22Rv1 (cell line): ENCODE measurements at regions not wholly inside any gene's neighbourhood (a gene's known extent, or its start where the extent isn't known, plus 50 kb on each side); places are given as distances from the start of the nearest gene placed in this dataset.

ENCODE experiments used
- H3K27ac ChIP-seq: fragments of 450-650 bp; 2 replicates; pipeline ENCODE4 v1.5.1; 2017
- CTCF ChIP-seq: fragments of 450-650 bp; IDR thresholded peaks from 2 replicates; pipeline ENCODE4 v1.5.1; 2017; ENCODE audit warnings: mild to moderate bottlenecking
- ZFX ChIP-seq: fragments of 450-650 bp; IDR thresholded peaks from 2 replicates; pipeline ENCODE4 v1.6.1; 2017; ENCODE audit warnings: antibody characterized with exemption, borderline replicate concordance

- TF ChIP-seq CTCF (no peak), ZFX (no peak)
- H3K27ac ChIP-seq = no peak overlapping the region
These were observed 365.7 kb upstream of the CPEB2 start for GRCh38 chr4:14636563-14636962.

- H3K27ac ChIP-seq = no peak overlapping the region
These were observed 361.8 kb upstream of the CPEB2 start for GRCh38 chr4:14640476-14640875.

GRCh38 chr4:14641871-14642270 lies 360.4 kb upstream of the CPEB2 start:
- no peak overlapping the region for H3K27ac ChIP-seq
- TF ChIP-seq CTCF (no peak), ZFX (no peak)

More at GRCh38 chr4:14640476-14640875, 361.8 kb upstream of the CPEB2 start:
- TF ChIP-seq ZFX (no peak), CTCF (no peak)

GRCh38 chr4:14644580-14645282 lies 357.6 kb upstream of the CPEB2 start:
- no peak for TF ChIP-seq ZFX
- TF ChIP-seq CTCF = no peak
- no peak overlapping the region for H3K27ac ChIP-seq

GRCh38 chr4:14646831-14647230 lies 355.4 kb upstream of the CPEB2 start:
- TF ChIP-seq ZFX (no peak), CTCF (no peak)
- no peak overlapping the region for H3K27ac ChIP-seq

- TF ChIP-seq ZFX (no peak), CTCF (no peak)
- H3K27ac ChIP-seq = no peak overlapping the region
These were observed 352.2 kb upstream of the CPEB2 start for GRCh38 chr4:14650127-14650526.

- H3K27ac ChIP-seq = no peak overlapping the region
- TF ChIP-seq ZFX = no peak
- TF ChIP-seq CTCF = no peak
These were observed 349.8 kb upstream of the CPEB2 start for GRCh38 chr4:14652522-14652921.
